LNCaP clone FGC (cell line): ENCODE measurements at regions not wholly inside any gene's neighbourhood (a gene's known extent, or its start where the extent isn't known, plus 50 kb on each side); places are given as distances from the start of the nearest gene placed in this dataset.

Source experiments
- DNase-seq: peaks from one replicate; pipeline ENCODE4 v3.0.0-alpha.2; 2011; ENCODE audit warnings: low read depth
- H3K4me3 ChIP-seq: 2 replicates; pipeline ENCODE4 v1.5.1; 2011; ENCODE audit warnings: mild to moderate bottlenecking, low read depth, low read length, control low read depth
- CTCF ChIP-seq: IDR thresholded peaks from 2 replicates; pipeline ENCODE4 v1.5.1; 2012; ENCODE audit warnings: mild to moderate bottlenecking; ENCODE audit not compliant: control insufficient read depth, insufficient read depth; ENCODE audit errors: extremely low read depth

GRCh38 chr5:38029397-38030065 is 189.7 kb upstream of the GDNF start:
- TF ChIP-seq CTCF: no peak
- no peak for DNase-seq

GRCh38 chr5:38023799-38024198 is 184.0 kb upstream of the GDNF start:
- DNase-seq: peak; percentile 22
- H3K4me3 ChIP-seq: no peak overlapping the region
- TF ChIP-seq CTCF: peak; percentile 49

More at GRCh38 chr5:38029397-38030065, 189.7 kb upstream of the GDNF start:
- H3K4me3 ChIP-seq: no peak overlapping the region

GRCh38 chr5:38023371-38023770 is 183.5 kb upstream of the GDNF start:
- no peak for DNase-seq

GRCh38 chr5:38022631-38023030 is 182.8 kb upstream of the GDNF start:
- H3K4me3 ChIP-seq: no peak overlapping the region
- no peak for DNase-seq
- no peak for TF ChIP-seq CTCF

More at GRCh38 chr5:38023371-38023770, 183.5 kb upstream of the GDNF start:
- no peak for TF ChIP-seq CTCF
- H3K4me3 ChIP-seq: no peak overlapping the region

GRCh38 chr5:38018016-38018415 is 178.2 kb upstream of the GDNF start:
- DNase-seq: no peak
- TF ChIP-seq CTCF: no peak
- no peak overlapping the region for H3K4me3 ChIP-seq

- H3K4me3 ChIP-seq: no peak overlapping the region
- TF ChIP-seq CTCF: no peak
- DNase-seq: no peak
Observed at GRCh38 chr5:38013107-38013506, 173.3 kb upstream of the GDNF start.

- no peak for TF ChIP-seq CTCF
- DNase-seq: no peak
- no peak overlapping the region for H3K4me3 ChIP-seq
Observed at GRCh38 chr5:38011668-38012188, 171.9 kb upstream of the GDNF start.
